ENCODE measurements at regions not wholly inside any gene's neighbourhood (a gene's known extent, or its start where the extent isn't known, plus 50 kb on each side); places are given as distances from the start of the nearest gene placed in this dataset.

GRCh38 chr11:33617672-33618350 lies 82.8 kb downstream of the C11orf91 start:
- Histone ChIP-seq H3K79me2 (ENCODE audit: control insufficient read depth, insufficient read depth, low read length) (no peaks in the 10 kb centered on the region), H3K9me1 (ENCODE audit: control insufficient read depth, insufficient read depth, low read length) (no peaks in the 10 kb centered on the region), H3K9ac (ENCODE audit: insufficient read depth in 1 of 2, low read depth in 2 of 2, low read length in 2 of 2) (no peak overlapping the region), H3K9me3 (replicated peaks; ENCODE audit: control insufficient read depth, insufficient read depth, low read depth, low read length) (no peaks in the 10 kb centered on the region), H3K4me2 (ENCODE audit: insufficient read depth, low read length) (no peak overlapping the region), H4K20me1 (replicated peaks; ENCODE audit: control insufficient read depth, insufficient read depth, low read length) (no peaks in the 10 kb centered on the region), H2AFZ (ENCODE audit: low read depth, low read length) (no peak overlapping the region), H3K27ac (ENCODE audit: extremely low read depth, low read depth, low read length) (no peak overlapping the region), H3K36me3 (ENCODE audit: control insufficient read depth, insufficient read depth, low read length) (no peaks in the 10 kb centered on the region), H3K27me3 (ENCODE audit: control insufficient read depth in 2 of 2, insufficient read depth in 2 of 2, low read length in 2 of 2) (peaks cover 14% of the 10 kb centered on the region in 2 experiments; a peak in 4 of 5 replicates), H3K4me3 (no peak overlapping the region), H3K4me1 (replicated peaks in 1 of 2; ENCODE audit: control insufficient read depth in 2 of 2, insufficient read depth in 2 of 2, low read length in 2 of 2) (no peaks in the 10 kb centered on the region)
- no peak for FAIRE-seq
- ATAC-seq: no peak
- TF ChIP-seq ZBTB12 (CRISPR knock-in tag; IDR thresholded peaks at IDR 0.05) (no peak), C11orf30 (IDR thresholded peaks at IDR 0.05; ENCODE audit: low read depth) (0 out of 2 replicates have a peak, but pooled peaks have one; percentile 4), MCM2 (IDR thresholded peaks at IDR 0.05; ENCODE audit: low read depth) (no peak), TBL1XR1 (IDR thresholded peaks at IDR 0.05; ENCODE audit: low read length in 2 of 2) (no peak)
- intact Hi-C loops (cut with micrococcal nuclease) (no loop called here), in situ Hi-C loops (cut with MboI) (no loop called here)
- 0% methylated on average over 8 of the region's 8 CpGs for WGBS (ENCODE audit: insufficient coverage, low coverage, missing lambda C conversion rate)
- CTCF ChIA-PET (ENCODE audit: low intra/inter-chr PET ratio): no interaction called here
- no peak for DNase-seq (ENCODE audit: extremely low read depth in 1 of 4, low spot score in 3 of 4)
- no TSS peak for BruUV-seq (replicated peaks)
- POLR2A ChIA-PET: no interaction called here

- intact Hi-C loops (cut with micrococcal nuclease) (no loop called here), in situ Hi-C loops (cut with MboI) (no loop called here)
- Histone ChIP-seq H3K4me1 (replicated peaks in 1 of 2; ENCODE audit: control insufficient read depth in 2 of 2, insufficient read depth in 2 of 2, low read length in 2 of 2) (no peaks in the 10 kb centered on the region), H4K20me1 (replicated peaks; ENCODE audit: control insufficient read depth, insufficient read depth, low read length) (no peaks in the 10 kb centered on the region), H3K4me2 (ENCODE audit: insufficient read depth, low read length) (no peak overlapping the region), H3K27me3 (ENCODE audit: control insufficient read depth in 2 of 2, insufficient read depth in 2 of 2, low read length in 2 of 2) (peaks cover 8 to 12% of the 10 kb centered on the region in 2 experiments; a peak in 4 of 5 replicates), H2AFZ (ENCODE audit: low read depth, low read length) (no peak overlapping the region), H3K27ac (ENCODE audit: extremely low read depth, low read depth, low read length) (no peak overlapping the region), H3K9me1 (ENCODE audit: control insufficient read depth, insufficient read depth, low read length) (no peaks in the 10 kb centered on the region), H3K36me3 (ENCODE audit: control insufficient read depth, insufficient read depth, low read length) (no peaks in the 10 kb centered on the region), H3K9me3 (replicated peaks; ENCODE audit: control insufficient read depth, insufficient read depth, low read depth, low read length) (no peaks in the 10 kb centered on the region), H3K4me3 (no peak overlapping the region), H3K9ac (ENCODE audit: insufficient read depth in 1 of 2, low read depth in 2 of 2, low read length in 2 of 2) (no peak overlapping the region), H3K79me2 (ENCODE audit: control insufficient read depth, insufficient read depth, low read length) (no peaks in the 10 kb centered on the region)
- ChIA-PET CTCF (ENCODE audit: low intra/inter-chr PET ratio) (no interaction called here), POLR2A (no interaction called here)
- DNase-seq (ENCODE audit: extremely low read depth in 1 of 4, low spot score in 3 of 4) (no peak), FAIRE-seq (no peak), ATAC-seq (no peak)
- no TSS peak for BruUV-seq (replicated peaks)
- WGBS (ENCODE audit: insufficient coverage, low coverage, missing lambda C conversion rate): 0% methylated on average over 5 of the region's 5 CpGs
- TF ChIP-seq CHD4 (IDR thresholded peaks at IDR 0.05; ENCODE audit: insufficient read depth, insufficient replicate concordance, low read depth, low read length, poor library complexity, severe bottlenecking): no peak
- no peak for TF ChIP-seq THAP12 (CRISPR knock-in tag; IDR thresholded peaks at IDR 0.05)
- TF ChIP-seq MLX (CRISPR knock-in tag; conservative IDR thresholded peaks at IDR 0.05): no peak
- TF ChIP-seq CCNT2 (IDR thresholded peaks at IDR 0.05; ENCODE audit: borderline replicate concordance, extremely low read depth, insufficient read length, low read depth, low read length): no peak
- no peak for TF ChIP-seq PML (IDR thresholded peaks at IDR 0.05; ENCODE audit: low read length)
- TF ChIP-seq RFX1 (IDR thresholded peaks at IDR 0.05): no peak
- no peak for TF ChIP-seq ZSCAN29 (IDR thresholded peaks at IDR 0.05)
These were observed 84.1 kb downstream of the C11orf91 start for GRCh38 chr11:33616552-33616951.

Data from K562 (cell line).